ENCODE measurements at regions not wholly inside any gene's neighbourhood (a gene's known extent, or its start where the extent isn't known, plus 50 kb on each side); places are given as distances from the start of the nearest gene placed in this dataset.

DNA sequence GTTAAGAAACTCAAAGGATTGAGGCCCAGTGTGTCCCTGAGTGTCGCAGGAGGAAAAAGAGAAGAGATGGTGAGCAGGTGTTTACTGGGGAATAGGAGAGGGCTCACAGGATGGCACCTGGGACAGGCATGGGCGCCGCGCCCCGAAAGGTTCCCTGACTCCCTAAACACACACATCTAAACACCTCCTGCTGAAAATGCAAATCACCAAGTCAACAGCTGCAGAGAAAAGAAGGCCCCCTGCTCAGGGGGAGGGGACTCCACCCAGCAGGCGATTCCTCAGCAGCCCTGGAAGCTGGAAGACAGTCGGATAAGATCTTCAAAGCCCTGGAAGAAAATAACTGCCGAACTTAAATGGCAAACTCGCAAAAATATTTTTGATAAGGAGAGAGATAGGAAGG, 377.2 kb downstream of the BRD1 start:
- H3K36me3 Mint-ChIP-seq (ENCODE audit: low read depth) = no peaks in the 10 kb centered on the region
- no peak overlapping the region for H3K27ac Mint-ChIP-seq
- Histone ChIP-seq H3K27ac (ENCODE audit: low read depth) (no peak overlapping the region), H2AFZ (no peak overlapping the region), H3K9me2 (ENCODE audit: insufficient read depth) (no peaks in the 10 kb centered on the region), H3F3A (replicated peaks; ENCODE audit: low read depth) (no peaks in the 10 kb centered on the region), H4K20me1 (replicated peaks; ENCODE audit: insufficient read depth) (no peaks in the 10 kb centered on the region), H3K4me1 (ENCODE audit: insufficient read depth) (no peaks in the 10 kb centered on the region), H3K4me3 (no peak overlapping the region), H3K4me2 (no peak overlapping the region), H3K36me3 (ENCODE audit: insufficient read depth) (no peaks in the 10 kb centered on the region), H3K27me3 (ENCODE audit: insufficient read depth) (no peaks in the 10 kb centered on the region), H3K79me2 (replicated peaks; ENCODE audit: insufficient read depth) (no peaks in the 10 kb centered on the region)
- peaks cover 24% of the 10 kb centered on the region for H3K27me3 Mint-ChIP-seq (ENCODE audit: insufficient read depth, low read depth, poor library complexity)
- ATAC-seq (peak; percentile 82), DNase-seq (ENCODE audit: low spot score) (no peak)
- peaks cover 32% of the 10 kb centered on the region for H3K4me1 Mint-ChIP-seq
- H3K4me3 Mint-ChIP-seq = peak overlapping the region; percentile 61
- no peaks in the 10 kb centered on the region for H3K9me3 Mint-ChIP-seq
- TF ChIP-seq, protein P1, sequence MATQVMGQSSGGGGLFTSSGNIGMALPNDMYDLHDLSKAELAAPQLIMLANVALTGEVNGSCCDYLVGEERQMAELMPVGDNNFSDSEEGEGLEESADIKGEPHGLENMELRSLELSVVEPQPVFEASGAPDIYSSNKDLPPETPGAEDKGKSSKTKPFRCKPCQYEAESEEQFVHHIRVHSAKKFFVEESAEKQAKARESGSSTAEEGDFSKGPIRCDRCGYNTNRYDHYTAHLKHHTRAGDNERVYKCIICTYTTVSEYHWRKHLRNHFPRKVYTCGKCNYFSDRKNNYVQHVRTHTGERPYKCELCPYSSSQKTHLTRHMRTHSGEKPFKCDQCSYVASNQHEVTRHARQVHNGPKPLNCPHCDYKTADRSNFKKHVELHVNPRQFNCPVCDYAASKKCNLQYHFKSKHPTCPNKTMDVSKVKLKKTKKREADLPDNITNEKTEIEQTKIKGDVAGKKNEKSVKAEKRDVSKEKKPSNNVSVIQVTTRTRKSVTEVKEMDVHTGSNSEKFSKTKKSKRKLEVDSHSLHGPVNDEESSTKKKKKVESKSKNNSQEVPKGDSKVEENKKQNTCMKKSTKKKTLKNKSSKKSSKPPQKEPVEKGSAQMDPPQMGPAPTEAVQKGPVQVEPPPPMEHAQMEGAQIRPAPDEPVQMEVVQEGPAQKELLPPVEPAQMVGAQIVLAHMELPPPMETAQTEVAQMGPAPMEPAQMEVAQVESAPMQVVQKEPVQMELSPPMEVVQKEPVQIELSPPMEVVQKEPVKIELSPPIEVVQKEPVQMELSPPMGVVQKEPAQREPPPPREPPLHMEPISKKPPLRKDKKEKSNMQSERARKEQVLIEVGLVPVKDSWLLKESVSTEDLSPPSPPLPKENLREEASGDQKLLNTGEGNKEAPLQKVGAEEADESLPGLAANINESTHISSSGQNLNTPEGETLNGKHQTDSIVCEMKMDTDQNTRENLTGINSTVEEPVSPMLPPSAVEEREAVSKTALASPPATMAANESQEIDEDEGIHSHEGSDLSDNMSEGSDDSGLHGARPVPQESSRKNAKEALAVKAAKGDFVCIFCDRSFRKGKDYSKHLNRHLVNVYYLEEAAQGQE (IDR thresholded peaks at IDR 0.05; ENCODE audit: unreplicated experiment) = no peak
- TF ChIP-seq EZH2 (IDR thresholded peaks at IDR 0.05; ENCODE audit: low read depth, unreplicated experiment) (no peak), ZNF114 (CRISPR knock-in tag; IDR thresholded peaks at IDR 0.05) (no peak), ZNF331 (CRISPR knock-in tag; IDR thresholded peaks at IDR 0.05; ENCODE audit: low read depth) (no peak), JUNB (IDR thresholded peaks at IDR 0.05; ENCODE audit: unreplicated experiment) (no peak), POLR2AphosphoS5 (IDR thresholded peaks at IDR 0.05; ENCODE audit: low read depth) (no peak), NANOG (IDR thresholded peaks at IDR 0.05; ENCODE audit: borderline replicate concordance) (no peak), CREB1 (CRISPR knock-in tag; IDR thresholded peaks at IDR 0.05; ENCODE audit: low read depth) (no peak), EZH2phosphoT487 (IDR thresholded peaks at IDR 0.05; ENCODE audit: unreplicated experiment) (no peak)
- TF ChIP-seq, protein P2, sequence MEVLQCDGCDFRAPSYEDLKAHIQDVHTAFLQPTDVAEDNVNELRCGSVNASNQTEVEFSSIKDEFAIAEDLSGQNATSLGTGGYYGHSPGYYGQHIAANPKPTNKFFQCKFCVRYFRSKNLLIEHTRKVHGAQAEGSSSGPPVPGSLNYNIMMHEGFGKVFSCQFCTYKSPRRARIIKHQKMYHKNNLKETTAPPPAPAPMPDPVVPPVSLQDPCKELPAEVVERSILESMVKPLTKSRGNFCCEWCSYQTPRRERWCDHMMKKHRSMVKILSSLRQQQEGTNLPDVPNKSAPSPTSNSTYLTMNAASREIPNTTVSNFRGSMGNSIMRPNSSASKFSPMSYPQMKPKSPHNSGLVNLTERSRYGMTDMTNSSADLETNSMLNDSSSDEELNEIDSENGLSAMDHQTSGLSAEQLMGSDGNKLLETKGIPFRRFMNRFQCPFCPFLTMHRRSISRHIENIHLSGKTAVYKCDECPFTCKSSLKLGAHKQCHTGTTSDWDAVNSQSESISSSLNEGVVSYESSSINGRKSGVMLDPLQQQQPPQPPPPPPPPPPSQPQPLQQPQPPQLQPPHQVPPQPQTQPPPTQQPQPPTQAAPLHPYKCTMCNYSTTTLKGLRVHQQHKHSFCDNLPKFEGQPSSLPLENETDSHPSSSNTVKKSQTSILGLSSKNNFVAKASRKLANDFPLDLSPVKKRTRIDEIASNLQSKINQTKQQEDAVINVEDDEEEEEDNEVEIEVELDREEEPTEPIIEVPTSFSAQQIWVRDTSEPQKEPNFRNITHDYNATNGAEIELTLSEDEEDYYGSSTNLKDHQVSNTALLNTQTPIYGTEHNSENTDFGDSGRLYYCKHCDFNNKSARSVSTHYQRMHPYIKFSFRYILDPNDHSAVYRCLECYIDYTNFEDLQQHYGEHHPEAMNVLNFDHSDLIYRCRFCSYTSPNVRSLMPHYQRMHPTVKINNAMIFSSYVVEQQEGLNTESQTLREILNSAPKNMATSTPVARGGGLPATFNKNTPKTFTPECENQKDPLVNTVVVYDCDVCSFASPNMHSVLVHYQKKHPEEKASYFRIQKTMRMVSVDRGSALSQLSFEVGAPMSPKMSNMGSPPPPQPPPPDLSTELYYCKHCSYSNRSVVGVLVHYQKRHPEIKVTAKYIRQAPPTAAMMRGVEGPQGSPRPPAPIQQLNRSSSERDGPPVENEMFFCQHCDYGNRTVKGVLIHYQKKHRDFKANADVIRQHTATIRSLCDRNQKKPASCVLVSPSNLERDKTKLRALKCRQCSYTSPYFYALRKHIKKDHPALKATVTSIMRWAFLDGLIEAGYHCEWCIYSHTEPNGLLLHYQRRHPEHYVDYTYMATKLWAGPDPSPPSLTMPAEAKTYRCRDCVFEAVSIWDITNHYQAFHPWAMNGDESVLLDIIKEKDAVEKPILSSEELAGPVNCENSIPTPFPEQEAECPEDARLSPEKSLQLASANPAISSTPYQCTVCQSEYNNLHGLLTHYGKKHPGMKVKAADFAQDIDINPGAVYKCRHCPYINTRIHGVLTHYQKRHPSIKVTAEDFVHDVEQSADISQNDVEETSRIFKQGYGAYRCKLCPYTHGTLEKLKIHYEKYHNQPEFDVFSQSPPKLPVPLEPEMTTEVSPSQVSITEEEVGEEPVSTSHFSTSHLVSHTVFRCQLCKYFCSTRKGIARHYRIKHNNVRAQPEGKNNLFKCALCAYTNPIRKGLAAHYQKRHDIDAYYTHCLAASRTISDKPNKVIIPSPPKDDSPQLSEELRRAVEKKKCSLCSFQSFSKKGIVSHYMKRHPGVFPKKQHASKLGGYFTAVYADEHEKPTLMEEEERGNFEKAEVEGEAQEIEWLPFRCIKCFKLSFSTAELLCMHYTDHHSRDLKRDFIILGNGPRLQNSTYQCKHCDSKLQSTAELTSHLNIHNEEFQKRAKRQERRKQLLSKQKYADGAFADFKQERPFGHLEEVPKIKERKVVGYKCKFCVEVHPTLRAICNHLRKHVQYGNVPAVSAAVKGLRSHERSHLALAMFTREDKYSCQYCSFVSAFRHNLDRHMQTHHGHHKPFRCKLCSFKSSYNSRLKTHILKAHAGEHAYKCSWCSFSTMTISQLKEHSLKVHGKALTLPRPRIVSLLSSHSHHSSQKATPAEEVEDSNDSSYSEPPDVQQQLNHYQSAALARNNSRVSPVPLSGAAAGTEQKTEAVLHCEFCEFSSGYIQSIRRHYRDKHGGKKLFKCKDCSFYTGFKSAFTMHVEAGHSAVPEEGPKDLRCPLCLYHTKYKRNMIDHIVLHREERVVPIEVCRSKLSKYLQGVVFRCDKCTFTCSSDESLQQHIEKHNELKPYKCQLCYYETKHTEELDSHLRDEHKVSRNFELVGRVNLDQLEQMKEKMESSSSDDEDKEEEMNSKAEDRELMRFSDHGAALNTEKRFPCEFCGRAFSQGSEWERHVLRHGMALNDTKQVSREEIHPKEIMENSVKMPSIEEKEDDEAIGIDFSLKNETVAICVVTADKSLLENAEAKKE (CRISPR knock-in tag; IDR thresholded peaks at IDR 0.05) = no peak
- TF ChIP-seq, protein P3, sequence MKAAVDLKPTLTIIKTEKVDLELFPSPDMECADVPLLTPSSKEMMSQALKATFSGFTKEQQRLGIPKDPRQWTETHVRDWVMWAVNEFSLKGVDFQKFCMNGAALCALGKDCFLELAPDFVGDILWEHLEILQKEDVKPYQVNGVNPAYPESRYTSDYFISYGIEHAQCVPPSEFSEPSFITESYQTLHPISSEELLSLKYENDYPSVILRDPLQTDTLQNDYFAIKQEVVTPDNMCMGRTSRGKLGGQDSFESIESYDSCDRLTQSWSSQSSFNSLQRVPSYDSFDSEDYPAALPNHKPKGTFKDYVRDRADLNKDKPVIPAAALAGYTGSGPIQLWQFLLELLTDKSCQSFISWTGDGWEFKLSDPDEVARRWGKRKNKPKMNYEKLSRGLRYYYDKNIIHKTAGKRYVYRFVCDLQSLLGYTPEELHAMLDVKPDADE (IDR thresholded peaks at IDR 0.05) = no peak
- TF ChIP-seq, protein P4, sequence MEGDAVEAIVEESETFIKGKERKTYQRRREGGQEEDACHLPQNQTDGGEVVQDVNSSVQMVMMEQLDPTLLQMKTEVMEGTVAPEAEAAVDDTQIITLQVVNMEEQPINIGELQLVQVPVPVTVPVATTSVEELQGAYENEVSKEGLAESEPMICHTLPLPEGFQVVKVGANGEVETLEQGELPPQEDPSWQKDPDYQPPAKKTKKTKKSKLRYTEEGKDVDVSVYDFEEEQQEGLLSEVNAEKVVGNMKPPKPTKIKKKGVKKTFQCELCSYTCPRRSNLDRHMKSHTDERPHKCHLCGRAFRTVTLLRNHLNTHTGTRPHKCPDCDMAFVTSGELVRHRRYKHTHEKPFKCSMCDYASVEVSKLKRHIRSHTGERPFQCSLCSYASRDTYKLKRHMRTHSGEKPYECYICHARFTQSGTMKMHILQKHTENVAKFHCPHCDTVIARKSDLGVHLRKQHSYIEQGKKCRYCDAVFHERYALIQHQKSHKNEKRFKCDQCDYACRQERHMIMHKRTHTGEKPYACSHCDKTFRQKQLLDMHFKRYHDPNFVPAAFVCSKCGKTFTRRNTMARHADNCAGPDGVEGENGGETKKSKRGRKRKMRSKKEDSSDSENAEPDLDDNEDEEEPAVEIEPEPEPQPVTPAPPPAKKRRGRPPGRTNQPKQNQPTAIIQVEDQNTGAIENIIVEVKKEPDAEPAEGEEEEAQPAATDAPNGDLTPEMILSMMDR (conservative IDR thresholded peaks at IDR 0.05; ENCODE audit: low read depth in 2 of 2) = no peak

Data from GM23338 (cell line).